GM12878 (cell line): ENCODE measurements at regions not wholly inside any gene's neighbourhood (a gene's known extent, or its start where the extent isn't known, plus 50 kb on each side); places are given as distances from the start of the nearest gene placed in this dataset.

Source experiments
- ATAC-seq: fragments of 200-7000 bp; cut with Tn5 transposase; 3 replicates; pipeline ENCODE4 v1.9.1; 2020; ENCODE audit warnings: mild to moderate bottlenecking, moderate library complexity
- BruUV-seq: library from RNA; stranded (reverse); fragments of 400-500 nt; replicated peaks from 2 replicates; lab custom pipeline; 2021; lab: Mats Ljungman, UMichigan
- CTCF ChIA-PET: fragments of 300-600 bp; sonication (Branson Sonifier 250); formaldehyde crosslinking; extraction: SDS; loops from one replicate; lab custom pipeline; 2021; ENCODE audit warnings: inconsistent platforms; lab: Yijun Ruan, JAX
- POLR2A ChIA-PET: fragments of 350-600 bp; formaldehyde crosslinking; extraction: SDS; loops from one replicate; lab custom pipeline; 2021; ENCODE audit warnings: inconsistent platforms; lab: Charles Lee
- RAD21 ChIA-PET: fragments of 300-600 bp; sonication (Branson Sonifier 250); formaldehyde crosslinking; loops from one replicate; lab custom pipeline; 2023; ENCODE audit warnings: antibody characterized with exemption; ENCODE audit not compliant: unreplicated experiment; lab: Charles Lee
- SMC1A ChIA-PET: fragments of 300-600 bp; sonication (Branson Sonifier 250); formaldehyde crosslinking; loops from one replicate; lab custom pipeline; 2023; ENCODE audit not compliant: unreplicated experiment, uncharacterized antibody; lab: Charles Lee
- DNase-seq: peaks from one replicate; pipeline ENCODE4 v3.0.0-alpha.2; 2011; ENCODE audit warnings: low read depth, low spot score
- FAIRE-seq: peaks from 3 replicates; lab custom pipeline; 2011; peaks lifted over from hg19 to GRCh38; lab: Jason Lieb, UNC
- H2AFZ ChIP-seq: 2 replicates; pipeline ENCODE4 v1.6.0; 2011; ENCODE audit warnings: low read depth, low read length, control low read depth; ENCODE audit not compliant: control insufficient read depth
- H3K27ac ChIP-seq: 2 replicates; pipeline ENCODE4 v1.5.1; 2011; ENCODE audit warnings: control low read depth; ENCODE audit not compliant: control insufficient read depth, insufficient read depth
- H3K27me3 ChIP-seq, 2 experiments: replicated peaks in 1 of 2; 2 replicates each; pipeline versions ENCODE4 v1.6.0 to v1.6.1; 2011; ENCODE audit warnings: low read length in 1 of 2; ENCODE audit not compliant: control insufficient read depth in 2 of 2, insufficient read depth in 2 of 2
- H3K36me3 ChIP-seq, 2 experiments: 2 replicates each; pipeline ENCODE4 v1.5.1; 2011; ENCODE audit warnings: low read length in 1 of 2; ENCODE audit not compliant: control insufficient read depth in 2 of 2, insufficient read depth in 2 of 2
- H3K4me1 ChIP-seq: 2 replicates; pipeline ENCODE4 v1.6.1; 2011; ENCODE audit warnings: mild to moderate bottlenecking, low read length, moderate library complexity, mixed read lengths; ENCODE audit not compliant: control insufficient read depth, insufficient read depth
- H3K4me2 ChIP-seq: 2 replicates; pipeline ENCODE4 v1.6.0; 2011; ENCODE audit warnings: control low read depth; ENCODE audit not compliant: control insufficient read depth, insufficient read depth
- H3K4me3 ChIP-seq: fragments of 200-600 bp; sonication (generic); 2 replicates; pipeline ENCODE4 v1.5.1; 2016
- H3K79me2 ChIP-seq: 2 replicates; pipeline ENCODE4 v1.6.0; 2011; ENCODE audit warnings: low read length; ENCODE audit not compliant: control insufficient read depth, insufficient read depth
- H3K9ac ChIP-seq: 2 replicates; pipeline ENCODE4 v1.8.0; 2011; ENCODE audit warnings: low read length, control low read depth, mixed read lengths; ENCODE audit not compliant: control insufficient read depth, insufficient read depth
- H3K9me3 ChIP-seq: replicated peaks from 3 replicates; pipeline ENCODE4 v1.5.1; 2011; ENCODE audit warnings: mild to moderate bottlenecking, low read length; ENCODE audit not compliant: control insufficient read depth, insufficient read depth
- H4K20me1 ChIP-seq: 2 replicates; pipeline ENCODE4 v1.6.0; 2011; ENCODE audit not compliant: control insufficient read depth, insufficient read depth
- EP300 ChIP-seq, 2 experiments: fragments of 150-350 bp in 1 of 2; IDR thresholded peaks; 2 replicates each; pipeline ENCODE4 v1.6.1; 2011 to 2012; ENCODE audit warnings: low read depth in 2 of 2, low read length in 2 of 2, borderline replicate concordance in 1 of 2, improper control_type of control experiment in 1 of 2, inconsistent platforms in 1 of 2; ENCODE audit not compliant: control insufficient read depth in 1 of 2
- NFXL1 ChIP-seq: fragments of 450-650 bp; IDR thresholded peaks from 2 replicates; pipeline ENCODE4 v1.6.1; 2017; ENCODE audit warnings: antibody characterized with exemption, mild to moderate bottlenecking, borderline replicate concordance
- NFYB ChIP-seq: IDR thresholded peaks from 2 replicates; pipeline ENCODE4 v1.6.1; 2011; ENCODE audit warnings: low read depth, mild to moderate bottlenecking, low read length, improper control_type of control experiment, moderate library complexity; ENCODE audit not compliant: insufficient read depth
- PML ChIP-seq: IDR thresholded peaks from 2 replicates; pipeline ENCODE4 v1.6.1; 2012; ENCODE audit warnings: low read length, inconsistent platforms
- POU2F2 ChIP-seq: IDR thresholded peaks from 3 replicates; pipeline ENCODE4 v1.6.1; 2011; ENCODE audit warnings: low read depth, mild to moderate bottlenecking, low read length, borderline replicate concordance
- RELA ChIP-seq: fragments of 450-650 bp; IDR thresholded peaks from 2 replicates; pipeline ENCODE4 v1.8.0; 2014; ENCODE audit warnings: borderline replicate concordance; ENCODE audit not compliant: partially characterized antibody
- SREBF1 ChIP-seq: IDR thresholded peaks from 2 replicates; pipeline ENCODE4 v1.6.1; 2012; ENCODE audit warnings: mild to moderate bottlenecking, low read length
- SRF ChIP-seq, 2 experiments: IDR thresholded peaks; 2 replicates each; pipeline ENCODE4 v1.6.1; 2011; ENCODE audit warnings: low read depth in 2 of 2, low read length in 2 of 2, mild to moderate bottlenecking in 1 of 2, moderate library complexity in 1 of 2
- YY1 ChIP-seq: IDR thresholded peaks from 2 replicates; pipeline ENCODE4 v1.6.1; 2011; ENCODE audit warnings: low read depth, mild to moderate bottlenecking, low read length
- ZNF24 ChIP-seq: fragments of 450-650 bp; IDR thresholded peaks from 2 replicates; pipeline ENCODE4 v1.6.1; 2017; ENCODE audit warnings: antibody characterized with exemption, mild to moderate bottlenecking
- ZNF274 ChIP-seq: IDR thresholded peaks from one replicate; pipeline ENCODE4 v1.8.0; 2011; ENCODE audit not compliant: insufficient read length, insufficient read depth
- ZSCAN29 ChIP-seq: fragments of 450-650 bp; IDR thresholded peaks from 2 replicates; pipeline ENCODE4 v1.6.1; 2017; ENCODE audit warnings: mild to moderate bottlenecking, moderate library complexity
- WGBS: methylation state at CpG from one replicate; pipeline ENCODE4 v1.1.6; 2016; ENCODE audit warnings: low lambda C conversion rate; ENCODE audit not compliant: insufficient replicate concordance, insufficient coverage; ENCODE audit errors: missing lambda C conversion rate; 5-methylcytosine and 5-hydroxymethylcytosine counted together
- in situ Hi-C: fragments of 300-500 bp; cut with MboI; formaldehyde crosslinking; loops from 9 replicates; pipeline ENCODE4 v1.14.3; 2018; ENCODE audit warnings: mixed read lengths
- intact Hi-C: fragments of 100-400 bp; cut with micrococcal nuclease; formaldehyde crosslinking; loops from one replicate; pipeline ENCODE4 v1.14.2; 2022; ENCODE audit not compliant: unreplicated experiment
- TF ChIP-seq, protein P1 (sequence below): IDR thresholded peaks from 2 replicates; pipeline ENCODE4 v1.6.1; 2012; ENCODE audit warnings: low read depth, low read length, improper control_type of control experiment
- TF ChIP-seq, protein P2 (sequence below): fragments of 450-650 bp; formaldehyde crosslinking; IDR thresholded peaks from 2 replicates; pipeline ENCODE4 v1.4.0; 2020; ENCODE audit warnings: mild to moderate bottlenecking, moderate library complexity

DNA sequence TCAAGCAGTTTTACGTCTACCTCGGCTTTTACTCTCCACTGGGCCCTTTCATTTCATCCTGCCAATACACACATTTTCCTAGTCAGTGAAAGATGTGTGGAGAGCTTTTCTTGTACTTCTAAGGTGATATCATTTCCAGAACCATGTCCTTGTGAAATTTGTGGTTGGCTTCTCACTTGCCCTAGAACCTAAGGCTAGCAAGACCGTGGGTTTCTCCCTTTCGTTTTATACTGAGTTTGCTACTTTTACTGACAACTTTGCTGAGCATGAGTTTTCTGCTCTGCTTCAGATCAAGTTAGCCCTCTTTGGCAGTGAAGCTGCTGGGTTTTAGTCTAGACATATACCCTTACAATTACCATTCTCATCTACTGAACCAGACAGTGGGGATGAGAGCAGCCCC lies 95.7 kb upstream of the FRMPD4 start:
- intact Hi-C loops (no loop called here), in situ Hi-C loops (no loop called here)
- no peak overlapping the region for H3K4me2 ChIP-seq
- FAIRE-seq (no peak), DNase-seq (no peak), ATAC-seq (no peak; the same call in 2 of the 3 replicates)
- H3K27me3 ChIP-seq: no peaks in the 10 kb centered on the region; a peak in 1 of 4 replicates
- no peak for TF ChIP-seq RELA
- no peak for TF ChIP-seq EP300 (IDR thresholded peaks at IDR 0.05; ENCODE audit: borderline replicate concordance in 1 of 2, control insufficient read depth in 1 of 2, low read depth in 2 of 2, low read length in 2 of 2)
- TF ChIP-seq PML: no peak
- TF ChIP-seq, protein P1, sequence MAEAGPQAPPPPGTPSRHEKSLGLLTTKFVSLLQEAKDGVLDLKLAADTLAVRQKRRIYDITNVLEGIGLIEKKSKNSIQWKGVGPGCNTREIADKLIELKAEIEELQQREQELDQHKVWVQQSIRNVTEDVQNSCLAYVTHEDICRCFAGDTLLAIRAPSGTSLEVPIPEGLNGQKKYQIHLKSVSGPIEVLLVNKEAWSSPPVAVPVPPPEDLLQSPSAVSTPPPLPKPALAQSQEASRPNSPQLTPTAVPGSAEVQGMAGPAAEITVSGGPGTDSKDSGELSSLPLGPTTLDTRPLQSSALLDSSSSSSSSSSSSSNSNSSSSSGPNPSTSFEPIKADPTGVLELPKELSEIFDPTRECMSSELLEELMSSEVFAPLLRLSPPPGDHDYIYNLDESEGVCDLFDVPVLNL: no peak
- no peak for TF ChIP-seq ZNF274
- TF ChIP-seq NFYB: no peak
- TF ChIP-seq, protein P2, sequence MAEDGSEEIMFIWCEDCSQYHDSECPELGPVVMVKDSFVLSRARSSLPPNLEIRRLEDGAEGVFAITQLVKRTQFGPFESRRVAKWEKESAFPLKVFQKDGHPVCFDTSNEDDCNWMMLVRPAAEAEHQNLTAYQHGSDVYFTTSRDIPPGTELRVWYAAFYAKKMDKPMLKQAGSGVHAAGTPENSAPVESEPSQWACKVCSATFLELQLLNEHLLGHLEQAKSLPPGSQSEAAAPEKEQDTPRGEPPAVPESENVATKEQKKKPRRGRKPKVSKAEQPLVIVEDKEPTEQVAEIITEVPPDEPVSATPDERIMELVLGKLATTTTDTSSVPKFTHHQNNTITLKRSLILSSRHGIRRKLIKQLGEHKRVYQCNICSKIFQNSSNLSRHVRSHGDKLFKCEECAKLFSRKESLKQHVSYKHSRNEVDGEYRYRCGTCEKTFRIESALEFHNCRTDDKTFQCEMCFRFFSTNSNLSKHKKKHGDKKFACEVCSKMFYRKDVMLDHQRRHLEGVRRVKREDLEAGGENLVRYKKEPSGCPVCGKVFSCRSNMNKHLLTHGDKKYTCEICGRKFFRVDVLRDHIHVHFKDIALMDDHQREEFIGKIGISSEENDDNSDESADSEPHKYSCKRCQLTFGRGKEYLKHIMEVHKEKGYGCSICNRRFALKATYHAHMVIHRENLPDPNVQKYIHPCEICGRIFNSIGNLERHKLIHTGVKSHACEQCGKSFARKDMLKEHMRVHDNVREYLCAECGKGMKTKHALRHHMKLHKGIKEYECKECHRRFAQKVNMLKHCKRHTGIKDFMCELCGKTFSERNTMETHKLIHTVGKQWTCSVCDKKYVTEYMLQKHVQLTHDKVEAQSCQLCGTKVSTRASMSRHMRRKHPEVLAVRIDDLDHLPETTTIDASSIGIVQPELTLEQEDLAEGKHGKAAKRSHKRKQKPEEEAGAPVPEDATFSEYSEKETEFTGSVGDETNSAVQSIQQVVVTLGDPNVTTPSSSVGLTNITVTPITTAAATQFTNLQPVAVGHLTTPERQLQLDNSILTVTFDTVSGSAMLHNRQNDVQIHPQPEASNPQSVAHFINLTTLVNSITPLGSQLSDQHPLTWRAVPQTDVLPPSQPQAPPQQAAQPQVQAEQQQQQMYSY (CRISPR knock-in tag): no peak
- no peak for TF ChIP-seq ZNF24
- TF ChIP-seq ZSCAN29: no peak
- no peak for TF ChIP-seq POU2F2
- TF ChIP-seq SRF (IDR thresholded peaks at IDR 0.05; ENCODE audit: low read depth in 2 of 2, low read length in 2 of 2): no peak
- TF ChIP-seq YY1: no peak
- TF ChIP-seq SREBF1: no peak
- no peak for TF ChIP-seq NFXL1
- H3K9ac ChIP-seq: no peak overlapping the region
- no peak overlapping the region for H3K4me3 ChIP-seq
- no peaks in the 10 kb centered on the region for H3K9me3 ChIP-seq
- H3K27ac ChIP-seq: no peak overlapping the region
- H3K4me1 ChIP-seq: no peaks in the 10 kb centered on the region
- H2AFZ ChIP-seq: no peak overlapping the region
- CTCF ChIA-PET: interaction anchor here (2.2 kb wide), 1 partner anchor 10 kb away, joined by 6 read pairs; no protein-coding TSS in a partner anchor
- no peaks in the 10 kb centered on the region for H3K79me2 ChIP-seq
- BruUV-seq: no TSS peak
- 1% methylated on average over 4 of the region's 4 CpGs for WGBS
- SMC1A ChIA-PET: interaction anchor here (0.7 to 2.0 kb wide), 4 partner anchors 8 to 411 kb away, joined by 3 to 8 read pairs (median 3); no protein-coding TSS in a partner anchor
- H3K36me3 ChIP-seq: no peaks in the 10 kb centered on the region
- no peaks in the 10 kb centered on the region for H4K20me1 ChIP-seq
- RAD21 ChIA-PET: interaction anchor here (0.9 kb wide), 1 partner anchor 275 kb away, joined by 3 read pairs; no protein-coding TSS in a partner anchor
- POLR2A ChIA-PET: no interaction called here
